NCI-H1417 (cell line): ENCODE measurements at regions not wholly inside any gene's neighbourhood (a gene's known extent, or its start where the extent isn't known, plus 50 kb on each side); places are given as distances from the start of the nearest gene placed in this dataset.
A peak's percentile ranks its signal among the peaks of the same experiment; 100 is the strongest.
"Not testable (repeated sequence)": the region's sequence is repeated elsewhere in the genome, so short reads cannot be mapped to it uniquely, and the experiment has no call there.

ENCODE experiments used
- DNase-seq, 3 experiments: peaks; one replicate each; lab custom pipeline; 2025; lab: John Stamatoyannopoulos, UW

GRCh38 chr3:182136008-182136910 is 424.5 kb downstream of the SOX2 start:
- peak in 2 of 3 experiments; percentile 42 to 77 for DNase-seq

- peak in 1 of 3 experiments; percentile 73 for DNase-seq
These were observed 426.7 kb downstream of the SOX2 start for GRCh38 chr3:182138393-182138792.

GRCh38 chr3:182139627-182140357 is 428.1 kb downstream of the SOX2 start:
- peak in 2 of 3 experiments; percentile 16 to 46 for DNase-seq

- DNase-seq = no peak
These were observed 431.2 kb downstream of the SOX2 start for GRCh38 chr3:182142928-182143327.

- DNase-seq = no peak
These were observed 432.2 kb downstream of the SOX2 start for GRCh38 chr3:182143903-182144302.

GRCh38 chr3:182148360-182148759 is 436.6 kb downstream of the SOX2 start:
- DNase-seq = no peak

- no peak for DNase-seq
These were observed 437.9 kb downstream of the SOX2 start for GRCh38 chr3:182149594-182149993.

GRCh38 chr3:182156326-182156725 is 444.6 kb downstream of the SOX2 start:
- DNase-seq = not testable (repeated sequence)

GRCh38 chr3:182165234-182165633 is 453.5 kb downstream of the SOX2 start:
- DNase-seq = no peak

- DNase-seq = no peak
These were observed 460.8 kb downstream of the SOX2 start for GRCh38 chr3:182172534-182172933.

- DNase-seq = no peak
These were observed 466.9 kb downstream of the SOX2 start for GRCh38 chr3:182178488-182179200.

- no peak for DNase-seq
These were observed 467.9 kb downstream of the SOX2 start for GRCh38 chr3:182179631-182180030.

GRCh38 chr3:182180654-182181385 is 469.1 kb downstream of the SOX2 start:
- peak in 1 of 3 experiments; percentile 29 for DNase-seq

GRCh38 chr3:182182531-182182968 is 470.8 kb downstream of the SOX2 start:
- peak in 2 of 3 experiments; percentile 41 to 83 for DNase-seq

- no peak for DNase-seq
These were observed 472.1 kb downstream of the SOX2 start for GRCh38 chr3:182183716-182184430.

GRCh38 chr3:182185313-182185712 is 473.6 kb downstream of the SOX2 start:
- no peak for DNase-seq

- DNase-seq = no peak
These were observed 478.3 kb downstream of the SOX2 start for GRCh38 chr3:182190056-182190455.

- DNase-seq = no peak
These were observed 486.6 kb downstream of the SOX2 start for GRCh38 chr3:182198345-182198744.

- DNase-seq = no peak
These were observed 489.9 kb downstream of the SOX2 start for GRCh38 chr3:182201456-182202168.

- DNase-seq = peak in 2 of 3 experiments; percentile 84 to 96
These were observed 500.9 kb downstream of the SOX2 start for GRCh38 chr3:182212479-182213076.
